Fibroblast of mammary gland (primary cell): ENCODE measurements at regions not wholly inside any gene's neighbourhood (a gene's known extent, or its start where the extent isn't known, plus 50 kb on each side); places are given as distances from the start of the nearest gene placed in this dataset.

Source experiments
- DNase-seq: peaks from one replicate; pipeline ENCODE4 v3.0.0-alpha.2; 2010; ENCODE audit warnings: low read depth
- H3K4me3 ChIP-seq: 2 replicates; pipeline ENCODE4 v1.5.1; 2011; ENCODE audit warnings: low read depth, mild to moderate bottlenecking, low read length, moderate library complexity; ENCODE audit not compliant: control insufficient read depth
- CTCF ChIP-seq: conservative IDR thresholded peaks from 2 replicates; pipeline ENCODE4 v1.5.1; 2011; ENCODE audit warnings: low read depth, low read length, inconsistent platforms; ENCODE audit not compliant: control insufficient read depth, insufficient read depth

- no peak overlapping the region for H3K4me3 ChIP-seq
- TF ChIP-seq CTCF = no peak
- DNase-seq = no peak
Measured at GRCh38 chr7:15920953-15921352, 234.5 kb upstream of the MEOX2 start.

GRCh38 chr7:15916681-15917380, 230.3 kb upstream of the MEOX2 start:
- DNase-seq = peak; percentile 20
- TF ChIP-seq CTCF = no peak
- H3K4me3 ChIP-seq = no peak overlapping the region

DNA sequence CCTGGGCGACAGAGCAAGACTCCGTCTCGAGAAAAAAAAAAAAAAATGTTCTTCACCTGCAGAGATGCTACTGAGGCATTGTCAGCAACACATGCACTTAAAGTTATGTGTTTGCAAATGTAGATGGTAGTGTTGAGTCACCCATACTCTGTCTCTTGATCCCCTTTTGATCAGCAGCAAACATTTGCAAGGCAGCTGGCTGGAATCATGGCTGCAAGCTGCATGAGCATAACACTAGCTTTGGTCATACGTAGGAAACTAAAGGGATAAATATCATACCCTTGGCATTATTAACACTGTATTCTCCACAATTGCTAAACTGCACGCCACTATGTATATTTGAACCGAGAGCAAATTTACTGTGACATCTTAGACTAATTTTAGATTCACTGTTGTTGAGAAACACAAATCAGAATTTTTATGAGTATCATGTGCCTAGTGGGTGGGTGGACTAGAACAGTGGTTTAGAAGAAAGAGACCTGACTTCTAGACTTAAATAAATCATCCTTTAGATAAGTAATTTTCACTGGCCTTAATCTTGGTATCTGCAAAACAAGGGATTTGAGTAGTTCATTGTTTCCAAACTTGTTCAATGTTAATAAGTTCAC, 229.3 kb upstream of the MEOX2 start:
- TF ChIP-seq CTCF = no peak
- H3K4me3 ChIP-seq = no peak overlapping the region
- peak; percentile 26 for DNase-seq

DNA sequence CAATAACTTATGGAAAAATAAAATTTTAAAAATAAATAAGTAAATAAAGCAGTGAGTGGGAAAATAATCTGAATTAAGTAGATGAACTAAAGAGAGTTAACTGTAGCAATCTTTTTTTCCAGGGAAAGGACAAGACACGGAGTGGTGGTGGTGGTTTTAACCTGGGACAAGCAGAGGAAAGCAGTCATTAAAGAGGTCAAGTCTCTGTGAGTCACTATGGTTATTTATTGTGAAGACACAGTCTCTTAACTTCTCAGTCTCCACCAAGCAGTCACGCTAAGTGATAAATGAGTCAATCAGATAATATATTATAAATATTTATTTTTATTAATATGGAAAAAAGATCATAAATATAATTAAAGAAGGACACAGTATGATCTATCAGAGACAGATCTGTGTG, 228.1 kb upstream of the MEOX2 start:
- DNase-seq = no peak
- no peak overlapping the region for H3K4me3 ChIP-seq
- no peak for TF ChIP-seq CTCF

GRCh38 chr7:15906436-15906835, 220.0 kb upstream of the MEOX2 start:
- DNase-seq = no peak
- H3K4me3 ChIP-seq = no peak overlapping the region
- no peak for TF ChIP-seq CTCF

DNA sequence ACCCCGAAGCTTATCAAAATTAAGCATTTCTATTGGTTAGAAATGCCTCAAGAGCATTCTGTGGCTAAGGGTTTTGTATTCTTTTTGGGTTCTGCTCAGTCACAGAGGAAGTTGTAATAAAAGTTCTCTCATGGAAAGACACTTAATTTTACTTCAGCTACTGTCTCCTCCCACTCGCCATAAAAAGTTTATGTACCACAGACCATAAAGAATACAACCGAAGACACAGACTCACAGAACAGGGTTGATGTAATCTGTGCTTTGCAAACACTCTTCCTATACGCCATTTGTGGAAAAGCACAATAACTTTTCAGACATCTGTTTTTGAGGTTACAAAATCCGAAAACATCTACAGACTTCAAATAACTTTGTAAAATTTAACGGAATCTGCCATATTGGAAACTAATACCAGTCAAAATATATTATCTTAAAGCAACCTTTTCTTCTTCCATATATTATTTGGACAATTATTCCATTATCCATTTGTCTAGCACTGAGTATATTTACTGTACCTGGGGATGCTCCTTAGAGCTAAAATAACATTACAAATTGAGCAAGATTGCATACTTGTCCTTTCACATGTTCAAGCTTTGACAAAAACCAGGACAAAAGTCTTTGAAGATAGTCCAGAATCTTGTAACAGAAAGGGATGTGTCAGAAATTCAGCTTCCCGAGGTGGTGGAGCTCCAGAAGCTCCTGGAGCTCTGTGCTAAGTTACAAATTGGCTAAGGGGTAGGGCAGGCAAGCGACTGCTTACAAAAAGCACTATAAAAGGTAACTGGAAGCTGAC, 219.0 kb upstream of the MEOX2 start:
- no peak for DNase-seq

More for the DNA sequence above, 219.0 kb upstream of the MEOX2 start:
- H3K4me3 ChIP-seq = no peak overlapping the region
- no peak for TF ChIP-seq CTCF
